AML-193 (cell line): ENCODE measurements at regions not wholly inside any gene's neighbourhood (a gene's known extent, or its start where the extent isn't known, plus 50 kb on each side); places are given as distances from the start of the nearest gene placed in this dataset.
A peak's percentile ranks its signal among the peaks of the same experiment; 100 is the strongest.

Experiments used
- DNase-seq, 2 experiments: peaks; one replicate each; lab custom pipeline; 2025; lab: John Stamatoyannopoulos, UW

- DNase-seq: no peak
These were observed 263.2 kb upstream of the RGS18 start for GRCh38 chr1:191895049-191895448.

- no peak for DNase-seq
These were observed 262.7 kb upstream of the RGS18 start for GRCh38 chr1:191895462-191896058.

GRCh38 chr1:191897134-191897533, 261.1 kb upstream of the RGS18 start:
- DNase-seq: no peak

- no peak for DNase-seq
These were observed 256.6 kb upstream of the RGS18 start for GRCh38 chr1:191901651-191902050.

GRCh38 chr1:191904991-191905390, 253.3 kb upstream of the RGS18 start:
- DNase-seq: no peak

- DNase-seq: no peak
These were observed 252.5 kb upstream of the RGS18 start for GRCh38 chr1:191905781-191906180.

- no peak for DNase-seq
These were observed 251.1 kb upstream of the RGS18 start for GRCh38 chr1:191907121-191907520.

DNA sequence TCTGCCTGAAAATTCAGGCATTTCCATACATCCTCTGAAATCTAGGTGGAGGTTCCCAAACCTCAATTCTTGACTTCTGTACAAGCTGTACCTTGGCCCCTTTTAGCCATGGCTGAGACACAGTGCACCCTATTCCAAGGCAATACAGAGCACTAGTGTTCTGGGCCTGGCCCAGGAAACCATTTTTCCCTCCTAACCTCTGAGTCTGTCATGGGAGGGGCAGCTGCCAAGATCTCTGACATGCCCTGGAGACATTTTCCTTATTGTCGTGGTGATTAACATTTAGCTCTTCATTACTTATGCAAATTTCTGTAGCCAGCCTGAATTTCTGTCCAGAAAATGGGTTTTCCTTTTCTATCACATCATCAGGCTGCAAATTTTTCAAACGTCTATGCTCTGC, 248.0 kb upstream of the RGS18 start:
- DNase-seq: no peak

- no peak for DNase-seq
These were observed 245.7 kb upstream of the RGS18 start for GRCh38 chr1:191912517-191912916.

DNA sequence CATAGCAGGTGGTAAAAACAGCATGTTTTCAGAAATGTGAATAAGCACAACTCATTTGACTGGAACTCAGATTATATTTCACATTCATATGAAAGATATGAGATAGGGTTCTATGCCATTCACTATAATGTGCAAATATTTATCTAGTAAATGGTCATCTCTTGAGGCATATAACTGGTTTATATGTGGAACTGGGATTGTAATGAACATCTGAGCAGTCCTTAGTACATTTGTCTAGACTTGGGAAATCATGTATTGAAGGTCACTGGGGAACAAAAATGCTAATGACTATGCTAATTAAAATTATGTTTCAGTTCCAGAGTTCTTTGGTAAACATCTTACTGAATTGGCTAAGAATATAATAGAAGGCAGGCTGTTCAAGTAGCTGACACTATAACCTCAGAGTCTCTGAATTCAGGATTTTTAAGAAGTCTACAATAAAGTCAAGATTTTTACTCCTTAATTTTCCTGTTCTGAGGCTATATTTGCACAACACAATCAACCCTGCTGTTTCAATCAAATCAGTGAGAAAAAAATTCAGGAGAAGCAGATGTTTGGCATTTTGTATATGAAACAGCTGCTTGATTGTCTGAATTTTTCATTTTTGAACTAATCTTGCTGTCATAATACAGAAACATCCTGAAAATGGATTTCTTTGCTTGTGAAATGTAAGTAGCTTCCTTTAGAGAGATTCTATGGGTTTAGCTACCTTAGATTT, 244.8 kb upstream of the RGS18 start:
- DNase-seq: no peak

DNA sequence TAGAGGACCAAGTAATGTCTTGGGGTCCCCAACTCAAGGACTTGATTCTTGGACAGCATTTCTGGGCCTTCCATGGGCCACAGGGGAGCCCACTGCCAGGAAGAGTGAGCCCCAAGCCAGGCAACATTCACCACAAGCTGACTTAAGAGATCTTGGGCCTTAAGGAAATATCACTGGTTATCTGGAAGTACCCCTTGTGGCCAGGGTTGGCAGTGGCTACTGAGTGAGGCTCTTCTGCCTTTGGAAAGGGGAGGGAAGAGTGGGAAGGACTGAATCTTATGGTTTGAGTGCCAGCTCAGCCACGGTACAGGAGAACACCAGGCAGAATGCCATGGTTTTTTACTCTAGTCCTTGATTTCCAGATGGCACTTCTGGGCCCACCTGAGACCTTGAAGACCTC, 228.9 kb upstream of the RGS18 start:
- no peak for DNase-seq

DNA sequence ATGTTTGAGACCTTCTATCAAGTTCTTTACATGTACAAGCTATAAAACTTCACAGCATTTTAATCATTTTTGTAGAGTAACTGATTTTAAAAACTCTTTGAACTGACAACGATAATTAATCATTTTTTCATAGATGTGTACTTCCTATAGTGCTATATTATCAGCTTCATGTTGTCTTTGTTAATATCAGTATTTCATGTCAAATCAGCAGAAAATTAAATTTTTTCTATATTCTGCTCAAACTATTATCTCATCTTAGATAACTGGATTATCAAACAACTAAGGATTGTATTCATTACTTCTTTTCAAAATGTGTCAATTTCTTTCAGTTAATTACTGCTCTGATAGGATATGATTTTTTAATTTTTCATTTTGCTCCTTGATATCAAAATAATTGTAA, 214.6 kb upstream of the RGS18 start:
- DNase-seq: no peak

GRCh38 chr1:191953526-191953925, 204.7 kb upstream of the RGS18 start:
- DNase-seq: peak; percentile 42 to 50

- DNase-seq: no peak
These were observed 198.4 kb upstream of the RGS18 start for GRCh38 chr1:191959856-191960255.

- DNase-seq: no peak
These were observed 195.0 kb upstream of the RGS18 start for GRCh38 chr1:191963286-191963685.

DNA sequence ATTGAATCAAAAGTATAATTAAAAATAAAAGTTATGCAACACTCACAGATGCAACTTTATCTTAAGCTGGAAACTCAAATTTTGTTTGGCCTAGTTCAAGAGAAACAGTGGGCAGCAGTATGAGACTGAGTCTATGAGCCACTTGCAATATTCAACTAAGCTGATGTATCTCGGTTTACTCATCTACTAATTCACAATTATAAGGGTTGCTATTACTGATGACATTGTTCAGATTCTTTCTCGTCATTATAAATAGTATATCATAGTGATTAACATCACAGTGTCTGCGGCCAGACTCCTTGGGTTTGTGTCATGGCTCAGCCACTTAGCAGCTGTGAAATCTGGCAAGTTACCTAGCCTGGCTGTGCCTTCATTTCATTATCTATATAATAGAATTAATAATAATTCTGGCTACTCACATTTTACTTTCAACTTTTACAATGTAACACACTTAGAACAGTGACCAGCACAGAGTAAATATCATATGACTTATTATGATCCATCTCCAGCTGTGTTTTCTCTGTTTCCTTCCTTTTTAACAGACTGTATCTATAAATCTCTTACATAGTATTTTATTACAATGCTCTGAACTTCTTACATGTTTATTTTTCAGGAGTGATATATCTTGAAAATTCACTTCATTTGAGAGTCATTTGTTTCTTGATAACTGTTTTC, 194.3 kb upstream of the RGS18 start:
- no peak for DNase-seq

DNA sequence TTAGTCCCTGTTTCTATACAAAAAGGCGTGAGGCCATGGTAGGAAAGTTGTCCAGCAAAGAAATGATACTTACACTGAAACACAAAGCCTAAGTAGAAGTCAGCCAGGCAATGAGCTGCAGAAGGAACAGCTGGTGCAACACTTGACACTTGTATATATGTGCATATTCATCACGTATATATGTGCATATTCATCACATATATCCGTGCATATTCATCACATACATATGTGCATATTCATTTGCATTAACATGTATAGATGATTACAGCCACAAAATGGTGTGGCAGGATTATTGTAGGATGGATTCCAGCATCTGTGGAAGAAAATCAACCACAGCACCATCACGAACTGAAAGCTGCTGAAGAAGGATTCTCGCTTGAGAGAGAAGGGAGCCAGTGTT, 189.0 kb upstream of the RGS18 start:
- no peak for DNase-seq

- DNase-seq: no peak
These were observed 188.1 kb upstream of the RGS18 start for GRCh38 chr1:191970116-191970515.

DNA sequence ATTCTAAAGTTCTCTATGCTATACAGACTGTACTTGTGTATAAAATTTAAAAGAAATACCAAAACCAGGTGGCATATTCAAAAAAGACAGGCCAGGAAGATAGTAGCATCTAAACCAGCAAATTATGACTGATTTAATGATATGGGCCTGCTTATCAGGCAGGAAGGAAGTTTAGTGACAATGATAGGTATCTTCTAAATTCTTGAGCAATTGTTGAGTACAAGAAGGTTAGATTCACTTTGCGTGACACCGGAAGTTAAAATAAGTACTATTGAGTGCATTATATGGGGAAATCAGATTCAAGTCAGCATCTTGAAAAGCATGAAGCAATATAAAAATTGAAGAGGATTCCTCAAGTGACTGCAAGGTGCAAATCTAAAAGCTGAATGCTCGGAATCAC, 186.8 kb upstream of the RGS18 start:
- DNase-seq: no peak

- DNase-seq: no peak
These were observed 184.3 kb upstream of the RGS18 start for GRCh38 chr1:191974004-191974403.

GRCh38 chr1:191977874-191978506, 180.3 kb upstream of the RGS18 start:
- peak; percentile 7 to 10 for DNase-seq

DNA sequence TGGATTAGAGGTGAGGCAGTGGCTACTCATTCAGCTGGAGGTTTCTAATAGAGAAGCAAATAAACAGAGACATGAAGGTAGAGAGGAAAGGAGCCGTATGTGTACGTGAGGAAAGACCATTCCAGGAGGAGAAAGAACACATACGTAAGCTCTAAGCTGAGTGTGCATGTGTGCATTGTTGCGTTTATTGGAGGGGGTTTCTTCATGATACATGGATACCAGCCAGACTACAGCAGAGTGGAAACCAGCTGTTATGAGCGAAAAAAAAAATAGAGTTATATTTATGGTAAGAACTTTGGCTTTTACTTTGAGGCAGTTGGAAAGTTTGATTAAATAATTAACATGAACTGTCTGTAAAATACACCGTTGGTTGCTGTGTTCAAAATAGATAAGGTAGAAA, 173.4 kb upstream of the RGS18 start:
- DNase-seq: no peak

GRCh38 chr1:191992118-191992517, 166.1 kb upstream of the RGS18 start:
- DNase-seq: no peak
